HG02870 (cell line): ENCODE measurements at regions not wholly inside any gene's neighbourhood (a gene's known extent, or its start where the extent isn't known, plus 50 kb on each side); places are given as distances from the start of the nearest gene placed in this dataset.
"Not testable (repeated sequence)": the region's sequence is repeated elsewhere in the genome, so short reads cannot be mapped to it uniquely, and the experiment has no call there.

Experiments
- ATAC-seq: cut with Tn5 transposase; IDR thresholded peaks from one replicate; pipeline ENCODE4 v1.9.1; 2021; ENCODE audit warnings: mild to moderate bottlenecking, moderate library complexity; ENCODE audit not compliant: unreplicated experiment

GRCh38 chr16:17989255-17989654 is 347.3 kb downstream of the NPIPA8 start:
- ATAC-seq: no peak

- no peak for ATAC-seq
These were observed 347.7 kb downstream of the NPIPA8 start for GRCh38 chr16:17988839-17989238.

- no peak for ATAC-seq
These were observed 349.5 kb downstream of the NPIPA8 start for GRCh38 chr16:17986991-17987390.

GRCh38 chr16:17984810-17985209 is 351.7 kb downstream of the NPIPA8 start:
- ATAC-seq: no peak

GRCh38 chr16:17983847-17984639 is 352.5 kb downstream of the NPIPA8 start:
- no peak for ATAC-seq

GRCh38 chr16:17983114-17983513 is 353.4 kb downstream of the NPIPA8 start:
- ATAC-seq: no peak

DNA sequence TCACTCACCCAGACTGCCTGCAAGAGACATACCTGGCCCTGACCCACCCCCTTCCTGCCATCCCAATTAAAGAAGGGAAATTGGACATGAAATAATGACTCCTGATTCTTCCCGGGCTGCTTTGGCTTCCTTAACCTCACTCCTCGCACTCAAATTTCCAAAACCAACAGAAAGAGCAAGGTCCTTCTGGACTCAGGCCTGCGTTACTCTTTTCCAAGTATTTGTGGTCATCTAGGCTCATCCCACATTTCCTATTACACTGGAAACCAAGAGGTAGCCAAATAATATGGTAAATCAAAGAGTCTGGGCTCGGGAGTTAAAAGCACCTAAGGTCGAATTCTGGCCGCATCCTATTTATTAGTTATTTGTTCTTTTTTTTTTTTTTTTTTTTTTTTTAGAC is 359.3 kb downstream of the NPIPA8 start:
- no peak for ATAC-seq

DNA sequence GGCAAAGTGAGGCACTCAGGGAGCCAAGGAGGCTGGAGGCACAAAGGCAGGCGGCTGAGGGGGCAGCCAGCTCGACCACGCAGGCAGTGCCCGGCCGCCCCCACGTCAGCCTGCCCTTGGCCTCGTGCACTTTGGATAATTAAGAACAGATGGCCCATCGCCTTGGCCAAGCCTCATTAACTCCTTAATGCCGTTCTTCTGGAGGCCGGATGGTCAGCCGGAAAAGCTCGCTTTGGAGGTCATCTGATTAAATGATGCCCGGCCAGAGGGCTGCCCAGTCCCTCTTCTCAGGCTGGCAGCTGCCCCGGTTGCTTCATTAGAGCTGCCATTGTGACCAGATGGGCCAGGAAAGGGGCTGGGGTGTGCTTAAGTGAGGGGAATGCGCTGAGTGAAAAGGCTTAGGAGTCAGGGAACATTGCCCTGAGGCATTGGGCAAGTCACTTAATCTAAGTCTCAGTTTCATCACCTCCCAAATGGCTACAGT is 364.0 kb downstream of the NPIPA8 start:
- ATAC-seq: no peak

DNA sequence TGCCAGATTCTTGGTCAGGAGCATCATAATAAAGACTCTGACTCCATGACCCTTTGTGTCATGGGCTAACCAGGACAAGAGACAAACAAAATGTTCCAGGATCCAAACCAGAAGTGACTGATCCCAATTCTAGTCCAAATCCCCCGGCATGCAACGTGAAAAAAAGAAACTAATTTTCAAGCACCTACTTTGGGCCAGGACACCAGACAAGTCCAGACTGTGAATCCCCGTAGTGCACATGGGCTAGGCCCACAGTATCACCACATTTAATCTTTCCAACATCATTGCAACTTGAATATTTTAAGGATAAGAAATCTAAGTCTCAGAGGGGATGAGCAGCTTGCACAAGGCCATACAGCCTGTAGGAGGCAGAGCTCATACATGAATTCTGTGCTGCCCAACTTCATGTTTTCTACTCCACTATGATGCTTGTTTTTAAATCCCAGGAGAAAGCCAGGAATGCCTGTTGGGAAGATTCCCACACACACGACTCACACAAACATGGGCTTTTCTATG is 365.7 kb downstream of the NPIPA8 start:
- no peak for ATAC-seq

GRCh38 chr16:17970157-17970765 is 366.3 kb downstream of the NPIPA8 start:
- ATAC-seq: no peak

- no peak for ATAC-seq
These were observed 371.2 kb downstream of the NPIPA8 start for GRCh38 chr16:17965133-17965900.

GRCh38 chr16:17964196-17964595 is 372.3 kb downstream of the NPIPA8 start:
- ATAC-seq: no peak

DNA sequence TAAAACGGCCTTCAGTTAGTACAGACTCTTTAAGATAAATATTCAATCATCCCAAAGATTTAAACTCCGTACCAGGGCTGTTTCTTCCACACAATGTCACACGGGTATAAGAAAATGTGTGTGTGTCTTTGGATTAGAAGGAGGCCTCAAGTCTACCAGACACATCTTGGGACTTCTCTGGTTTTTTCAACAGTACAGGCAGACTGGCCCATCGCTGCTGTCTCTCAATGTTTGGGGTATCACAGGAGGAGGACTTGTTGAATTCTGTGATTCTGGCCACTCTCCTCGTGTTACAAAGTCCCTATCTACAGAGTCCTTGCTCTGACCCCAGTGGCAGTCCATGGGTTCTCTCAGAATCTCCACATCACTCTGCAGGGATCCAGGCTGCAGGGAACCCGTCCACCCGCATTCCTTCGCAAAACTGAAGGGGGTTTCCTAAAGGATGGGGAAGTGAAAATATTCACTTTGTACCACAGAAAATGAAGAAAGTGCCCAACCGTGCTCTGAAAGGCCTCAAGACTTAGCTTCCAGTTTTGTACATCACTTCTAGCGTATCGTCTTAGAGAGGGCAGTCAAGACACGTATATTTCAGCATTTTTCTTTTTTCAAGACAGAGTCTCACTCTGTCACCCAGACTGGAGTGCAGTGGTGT is 373.2 kb downstream of the NPIPA8 start:
- ATAC-seq: peak; percentile 87

GRCh38 chr16:17962726-17963125 is 373.8 kb downstream of the NPIPA8 start:
- ATAC-seq: no peak

DNA sequence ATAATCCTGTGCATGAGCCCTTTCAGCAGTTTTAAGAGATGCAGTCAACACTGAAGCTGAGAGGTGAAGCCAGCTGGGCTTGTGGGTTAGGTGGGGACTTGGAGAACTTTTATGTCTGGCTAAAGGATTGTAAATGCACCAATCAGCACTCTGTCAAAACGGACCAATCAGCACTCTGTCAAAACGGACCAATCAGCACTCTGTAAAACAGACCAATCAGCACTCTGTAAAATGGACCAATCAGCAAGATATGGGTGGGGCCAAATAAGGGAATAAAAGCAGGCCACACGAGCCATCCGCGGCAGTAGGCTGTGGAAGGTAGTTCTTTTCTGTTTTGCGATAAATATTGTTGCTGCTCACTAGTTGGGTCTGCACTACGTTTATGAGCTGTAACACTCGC is 374.7 kb downstream of the NPIPA8 start:
- ATAC-seq: not testable (repeated sequence)

- ATAC-seq: no peak
These were observed 385.2 kb downstream of the NPIPA8 start for GRCh38 chr16:17951378-17951777.

DNA sequence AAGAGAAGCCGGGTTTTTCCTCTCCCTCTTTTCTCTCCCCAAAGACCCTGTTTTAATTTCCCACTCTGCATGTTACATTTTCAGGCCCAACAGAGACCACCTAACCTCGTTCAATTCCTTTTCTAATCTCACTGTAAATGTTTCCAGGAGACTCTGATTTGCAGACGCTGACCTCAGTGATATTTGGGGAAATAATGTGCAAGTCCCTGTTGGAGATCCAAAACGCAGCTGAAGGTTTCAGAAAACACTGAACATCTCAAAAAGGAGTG is 386.6 kb downstream of the NPIPA8 start:
- no peak for ATAC-seq

- ATAC-seq: no peak
These were observed 387.2 kb downstream of the NPIPA8 start for GRCh38 chr16:17949141-17949981.

DNA sequence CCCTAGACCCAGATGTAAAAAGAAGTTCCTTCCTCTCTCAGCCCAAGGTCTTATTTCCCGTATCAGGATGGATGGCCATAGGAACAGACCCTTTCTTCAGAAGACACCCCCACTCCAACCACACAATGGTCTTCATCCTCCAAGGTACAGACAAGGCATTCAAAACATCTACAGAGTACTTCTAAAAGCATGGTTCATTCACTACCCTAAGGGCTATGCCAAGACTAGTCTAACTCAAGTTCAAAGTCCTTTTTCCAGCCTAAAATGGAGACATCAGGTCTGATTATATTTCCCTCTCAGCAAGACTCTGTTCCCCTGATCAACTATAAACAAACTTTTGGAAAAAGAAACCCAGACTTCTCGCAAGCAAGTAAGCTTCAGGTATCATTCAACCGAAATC is 388.9 kb downstream of the NPIPA8 start:
- no peak for ATAC-seq

- ATAC-seq: no peak
These were observed 389.4 kb downstream of the NPIPA8 start for GRCh38 chr16:17947165-17947564.
